ENCODE measurements at regions not wholly inside any gene's neighbourhood (a gene's known extent, or its start where the extent isn't known, plus 50 kb on each side); places are given as distances from the start of the nearest gene placed in this dataset.

GRCh38 chr16:77070683-77071082 lies 120.3 kb upstream of the MON1B start:
- no peak for TF ChIP-seq CTCF (IDR thresholded peaks at IDR 0.05; ENCODE audit: insufficient read depth, low read length, poor library complexity, severe bottlenecking)
- TF ChIP-seq EZH2phosphoT487 (conservative IDR thresholded peaks at IDR 0.05; ENCODE audit: low read length), result no peak

All from SU-DHL-6 (cell line).